HCT116 (cell line): ENCODE measurements at regions not wholly inside any gene's neighbourhood (a gene's known extent, or its start where the extent isn't known, plus 50 kb on each side); places are given as distances from the start of the nearest gene placed in this dataset.

Experiments used
- ATAC-seq: fragments of 200-7000 bp; cut with Tn5 transposase; 2 replicates; pipeline ENCODE4 v1.9.1; 2020; ENCODE audit warnings: mild to moderate bottlenecking, moderate library complexity
- BruUV-seq: library from RNA; stranded (reverse); fragments of 400-500 nt; replicated peaks from 2 replicates; lab custom pipeline; 2021; lab: Mats Ljungman, UMichigan
- CTCF ChIA-PET: fragments of 300-600 bp; sonication (Branson Sonifier 250); formaldehyde crosslinking; loops from one replicate; lab custom pipeline; 2021; ENCODE audit warnings: antibody characterized with exemption; lab: Charles Lee
- POLR2A ChIA-PET: fragments of 300-600, 350-600 bp; sonication (Branson Sonifier 250); formaldehyde crosslinking; loops from one replicate; lab custom pipeline; 2021; ENCODE audit warnings: antibody characterized with exemption; lab: Charles Lee
- RAD21 ChIA-PET, 2 experiments: fragments of 300-600 bp; sonication (Branson Sonifier 250); formaldehyde crosslinking; loops; one replicate each; lab custom pipeline; 2023; ENCODE audit warnings: low total read pairs in 2 of 2; ENCODE audit not compliant: uncharacterized antibody in 2 of 2, unreplicated experiment in 2 of 2, low non-redundant PET in 1 of 2; lab: Charles Lee
- DNase-seq: peaks from one replicate; pipeline ENCODE4 v3.0.0-alpha.2; 2010; ENCODE audit warnings: low read depth, low spot score
- H2AFZ ChIP-seq: fragments of 200-600 bp; shearing (Covaris generic), sonication (generic); 2 replicates; pipeline ENCODE4 v1.6.1; 2017; ENCODE audit warnings: low read depth, mixed run types, mixed read lengths, antibody characterized with exemption, low read length; ENCODE audit not compliant: poor library complexity, severe bottlenecking
- H3K27ac ChIP-seq: 2 replicates; pipeline ENCODE4 v1.5.1; 2012; ENCODE audit warnings: low read depth, low read length
- H3K27me3 ChIP-seq: fragments of 200-600 bp; sonication (generic); 2 replicates; pipeline ENCODE4 v1.6.1; 2016; ENCODE audit warnings: mixed run types, low read length, mixed read lengths; ENCODE audit not compliant: insufficient read depth
- H3K36me3 ChIP-seq, 2 experiments: fragments of 200-500 bp in 1 of 2; fragments of 200-600 bp in 1 of 2; sonication (Bioruptor generic) in 1 of 2; sonication (generic) in 1 of 2; 2 replicates each; pipeline versions ENCODE4 v1.5.1 to v1.6.1; 2014 to 2016; ENCODE audit warnings: low read length in 2 of 2, inconsistent platforms in 1 of 2, mixed read lengths in 1 of 2, mixed run types in 1 of 2; ENCODE audit not compliant: insufficient read depth in 2 of 2, control insufficient read depth in 1 of 2
- H3K4me1 ChIP-seq, 2 experiments: fragments of 200-600 bp in 1 of 2; sonication (generic) in 1 of 2; 2 replicates each; pipeline versions ENCODE4 v1.5.1 to v1.6.1; 2012 to 2017; ENCODE audit warnings: low read length in 2 of 2, inconsistent platforms in 1 of 2, mild to moderate bottlenecking in 1 of 2, mixed read lengths in 1 of 2, mixed run types in 1 of 2, moderate library complexity in 1 of 2; ENCODE audit not compliant: insufficient read depth in 2 of 2, control insufficient read depth in 1 of 2
- H3K4me2 ChIP-seq: fragments of 200-600 bp; sonication (generic); 2 replicates; pipeline ENCODE4 v1.6.1; 2017; ENCODE audit warnings: mixed run types, low read length, mixed read lengths
- H3K4me3 ChIP-seq, 2 experiments: fragments of 200-600 bp in 1 of 2; sonication (generic) in 1 of 2; replicated peaks in 1 of 2; 2 replicates each; pipeline ENCODE4 v1.5.1; 2011 to 2016; ENCODE audit warnings: low read length in 2 of 2, control low read depth in 1 of 2, low read depth in 1 of 2, mild to moderate bottlenecking in 1 of 2, mixed read lengths in 1 of 2, mixed run types in 1 of 2
- H3K79me2 ChIP-seq: fragments of 200-600 bp; sonication (generic); 2 replicates; pipeline ENCODE4 v1.6.1; 2017; ENCODE audit warnings: mild to moderate bottlenecking, mixed run types, low read length, moderate library complexity, mixed read lengths; ENCODE audit not compliant: insufficient read depth
- H3K9ac ChIP-seq: fragments of 200-600 bp; sonication (generic); 2 replicates; pipeline ENCODE4 v1.6.1; 2016; ENCODE audit warnings: low read length, mixed read lengths
- H3K9me2 ChIP-seq: fragments of 200-600 bp; sonication (generic), shearing (Covaris generic); 2 replicates; pipeline ENCODE4 v1.6.1; 2017; ENCODE audit warnings: mixed run types, mild to moderate bottlenecking, moderate library complexity; ENCODE audit not compliant: insufficient read depth
- H3K9me3 ChIP-seq, 2 experiments: fragments of 200-500 bp in 1 of 2; fragments of 200-600 bp in 1 of 2; sonication (Bioruptor generic) in 1 of 2; sonication (generic) in 1 of 2; 2 replicates each; pipeline ENCODE4 v1.6.1; 2014 to 2017; ENCODE audit warnings: low read length in 2 of 2, mixed read lengths in 2 of 2, inconsistent platforms in 1 of 2, low read depth in 1 of 2, mild to moderate bottlenecking in 1 of 2, mixed run types in 1 of 2, moderate library complexity in 1 of 2; ENCODE audit not compliant: control insufficient read depth in 1 of 2, insufficient read depth in 1 of 2
- H4K20me1 ChIP-seq: fragments of 200-600 bp; sonication (generic), shearing (Covaris generic); 2 replicates; pipeline ENCODE4 v1.6.1; 2017; ENCODE audit warnings: mixed run types, mild to moderate bottlenecking, moderate library complexity; ENCODE audit not compliant: insufficient read depth
- CEBPB ChIP-seq: IDR thresholded peaks from 2 replicates; pipeline ENCODE4 v1.6.1; 2012; ENCODE audit warnings: low read depth
- EZH2 ChIP-seq: fragments of 200-600 bp; sonication (generic); IDR thresholded peaks from 2 replicates; pipeline ENCODE4 v1.6.1; 2017; ENCODE audit warnings: antibody characterized with exemption, mixed run types
- FOSL1 ChIP-seq: IDR thresholded peaks from 2 replicates; pipeline ENCODE4 v1.6.1; 2012; ENCODE audit warnings: low read depth
- JUND ChIP-seq: IDR thresholded peaks from 2 replicates; pipeline ENCODE4 v1.6.1; 2012
- RAD21 ChIP-seq: IDR thresholded peaks from 2 replicates; pipeline ENCODE4 v1.6.1; 2012; ENCODE audit warnings: low read depth, mild to moderate bottlenecking
- SP1 ChIP-seq: IDR thresholded peaks from 2 replicates; pipeline ENCODE4 v1.6.1; 2012; ENCODE audit warnings: low read depth
- SRF ChIP-seq: IDR thresholded peaks from 2 replicates; pipeline ENCODE4 v1.6.1; 2012; ENCODE audit warnings: low read depth
- TCF7L2 ChIP-seq: IDR thresholded peaks from 2 replicates; pipeline ENCODE4 v1.7.0; 2011; ENCODE audit warnings: borderline replicate concordance, inconsistent platforms; ENCODE audit not compliant: insufficient read depth, insufficient read length; ENCODE audit errors: extremely low read depth
- YY1 ChIP-seq: IDR thresholded peaks from 2 replicates; pipeline ENCODE4 v1.6.1; 2011; ENCODE audit warnings: low read length, low read depth, moderate library complexity, mild to moderate bottlenecking; ENCODE audit not compliant: insufficient replicate concordance; ENCODE audit errors: extremely low read depth
- ZFX ChIP-seq: fragments of 450-650 bp; IDR thresholded peaks from 2 replicates; pipeline ENCODE4 v1.6.1; 2017
- ZNF274 ChIP-seq: fragments of 200-500 bp; sonication (Bioruptor generic); IDR thresholded peaks from 2 replicates; pipeline ENCODE4 v1.6.1; 2014; ENCODE audit warnings: mild to moderate bottlenecking, low read depth, low read length, inconsistent platforms
- intact Hi-C: fragments of 100-400 bp; cut with micrococcal nuclease; formaldehyde crosslinking; loops from 2 replicates; pipeline ENCODE4 v1.10.0; 2022
- TF ChIP-seq, protein P1 (sequence below): IDR thresholded peaks from 2 replicates; pipeline ENCODE4 v1.6.1; 2012; ENCODE audit warnings: low read depth
- TF ChIP-seq, protein P2 (sequence below), 3 experiments: fragments of 200-600 bp in 1 of 3; sonication (generic) in 1 of 3; IDR thresholded peaks in 2 of 3; conservative IDR thresholded peaks in 1 of 3; 2 replicates each; pipeline ENCODE4 v1.5.1; 2012 to 2017; ENCODE audit warnings: low read depth in 2 of 3, low read length in 2 of 3, antibody characterized with exemption in 1 of 3, borderline replicate concordance in 1 of 3, control low read depth in 1 of 3, mild to moderate bottlenecking in 1 of 3, mixed read lengths in 1 of 3, mixed run types in 1 of 3, moderate library complexity in 1 of 3; ENCODE audit not compliant: insufficient read depth in 1 of 3
- TF ChIP-seq, protein P3 (sequence below): IDR thresholded peaks from 2 replicates; pipeline ENCODE4 v1.6.1; 2012

DNA sequence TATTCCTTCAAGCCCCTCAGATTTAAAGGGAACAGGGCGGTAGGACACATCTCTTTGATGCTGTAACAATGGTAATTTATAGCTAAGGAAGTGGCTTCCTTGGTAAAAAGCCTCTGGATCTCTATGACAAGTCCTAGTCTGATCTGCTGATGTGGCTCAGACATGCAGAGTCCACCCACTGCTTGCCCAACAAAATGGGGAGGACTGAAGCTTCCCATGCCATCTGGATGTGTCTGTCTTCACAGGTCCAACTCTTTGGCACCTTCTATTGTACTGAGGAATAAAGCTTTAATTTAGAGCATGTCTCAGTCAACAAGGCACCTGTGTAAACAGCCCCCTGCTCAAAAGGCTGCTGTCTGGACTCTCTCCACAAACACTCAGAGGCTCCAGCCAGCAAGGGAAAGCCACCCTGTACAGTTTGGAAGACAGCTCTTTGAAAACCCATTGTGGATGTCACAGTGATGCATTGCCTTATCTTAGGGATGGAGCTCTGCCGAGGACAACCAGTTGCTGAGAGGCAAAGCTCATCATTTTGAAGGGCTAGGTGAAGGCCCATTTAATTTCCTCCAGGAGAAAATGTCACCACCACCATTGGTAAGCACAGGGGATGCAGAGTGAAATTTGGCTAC, 348.6 kb upstream of the GRM7 start:
- TF ChIP-seq, protein P1, sequence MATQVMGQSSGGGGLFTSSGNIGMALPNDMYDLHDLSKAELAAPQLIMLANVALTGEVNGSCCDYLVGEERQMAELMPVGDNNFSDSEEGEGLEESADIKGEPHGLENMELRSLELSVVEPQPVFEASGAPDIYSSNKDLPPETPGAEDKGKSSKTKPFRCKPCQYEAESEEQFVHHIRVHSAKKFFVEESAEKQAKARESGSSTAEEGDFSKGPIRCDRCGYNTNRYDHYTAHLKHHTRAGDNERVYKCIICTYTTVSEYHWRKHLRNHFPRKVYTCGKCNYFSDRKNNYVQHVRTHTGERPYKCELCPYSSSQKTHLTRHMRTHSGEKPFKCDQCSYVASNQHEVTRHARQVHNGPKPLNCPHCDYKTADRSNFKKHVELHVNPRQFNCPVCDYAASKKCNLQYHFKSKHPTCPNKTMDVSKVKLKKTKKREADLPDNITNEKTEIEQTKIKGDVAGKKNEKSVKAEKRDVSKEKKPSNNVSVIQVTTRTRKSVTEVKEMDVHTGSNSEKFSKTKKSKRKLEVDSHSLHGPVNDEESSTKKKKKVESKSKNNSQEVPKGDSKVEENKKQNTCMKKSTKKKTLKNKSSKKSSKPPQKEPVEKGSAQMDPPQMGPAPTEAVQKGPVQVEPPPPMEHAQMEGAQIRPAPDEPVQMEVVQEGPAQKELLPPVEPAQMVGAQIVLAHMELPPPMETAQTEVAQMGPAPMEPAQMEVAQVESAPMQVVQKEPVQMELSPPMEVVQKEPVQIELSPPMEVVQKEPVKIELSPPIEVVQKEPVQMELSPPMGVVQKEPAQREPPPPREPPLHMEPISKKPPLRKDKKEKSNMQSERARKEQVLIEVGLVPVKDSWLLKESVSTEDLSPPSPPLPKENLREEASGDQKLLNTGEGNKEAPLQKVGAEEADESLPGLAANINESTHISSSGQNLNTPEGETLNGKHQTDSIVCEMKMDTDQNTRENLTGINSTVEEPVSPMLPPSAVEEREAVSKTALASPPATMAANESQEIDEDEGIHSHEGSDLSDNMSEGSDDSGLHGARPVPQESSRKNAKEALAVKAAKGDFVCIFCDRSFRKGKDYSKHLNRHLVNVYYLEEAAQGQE: no peak
- TF ChIP-seq, protein P2, sequence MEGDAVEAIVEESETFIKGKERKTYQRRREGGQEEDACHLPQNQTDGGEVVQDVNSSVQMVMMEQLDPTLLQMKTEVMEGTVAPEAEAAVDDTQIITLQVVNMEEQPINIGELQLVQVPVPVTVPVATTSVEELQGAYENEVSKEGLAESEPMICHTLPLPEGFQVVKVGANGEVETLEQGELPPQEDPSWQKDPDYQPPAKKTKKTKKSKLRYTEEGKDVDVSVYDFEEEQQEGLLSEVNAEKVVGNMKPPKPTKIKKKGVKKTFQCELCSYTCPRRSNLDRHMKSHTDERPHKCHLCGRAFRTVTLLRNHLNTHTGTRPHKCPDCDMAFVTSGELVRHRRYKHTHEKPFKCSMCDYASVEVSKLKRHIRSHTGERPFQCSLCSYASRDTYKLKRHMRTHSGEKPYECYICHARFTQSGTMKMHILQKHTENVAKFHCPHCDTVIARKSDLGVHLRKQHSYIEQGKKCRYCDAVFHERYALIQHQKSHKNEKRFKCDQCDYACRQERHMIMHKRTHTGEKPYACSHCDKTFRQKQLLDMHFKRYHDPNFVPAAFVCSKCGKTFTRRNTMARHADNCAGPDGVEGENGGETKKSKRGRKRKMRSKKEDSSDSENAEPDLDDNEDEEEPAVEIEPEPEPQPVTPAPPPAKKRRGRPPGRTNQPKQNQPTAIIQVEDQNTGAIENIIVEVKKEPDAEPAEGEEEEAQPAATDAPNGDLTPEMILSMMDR (IDR thresholded peaks at IDR 0.05 in 2 of 3, conservative IDR thresholded peaks at IDR 0.05 in 1 of 3; ENCODE audit: borderline replicate concordance in 1 of 3, insufficient read depth in 1 of 3, low read depth in 2 of 3, low read length in 2 of 3): no peak
- no peak for TF ChIP-seq CEBPB
- no peak for TF ChIP-seq SRF
- TF ChIP-seq EZH2: no peak
- TF ChIP-seq FOSL1: no peak
- TF ChIP-seq YY1: no peak
- no peak for TF ChIP-seq JUND
- TF ChIP-seq ZNF274: no peak
- TF ChIP-seq, protein P3, sequence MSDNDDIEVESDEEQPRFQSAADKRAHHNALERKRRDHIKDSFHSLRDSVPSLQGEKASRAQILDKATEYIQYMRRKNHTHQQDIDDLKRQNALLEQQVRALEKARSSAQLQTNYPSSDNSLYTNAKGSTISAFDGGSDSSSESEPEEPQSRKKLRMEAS: no peak
- TF ChIP-seq ZFX: no peak
- TF ChIP-seq SP1: no peak
- no peak for TF ChIP-seq TCF7L2
- no peak for TF ChIP-seq RAD21
- TF ChIP-seq, all 23 proteins: peak for 0
- no peaks in the 10 kb centered on the region for H4K20me1 ChIP-seq
- H3K27me3 ChIP-seq: no peaks in the 10 kb centered on the region
- no TSS peak for BruUV-seq
- H3K4me1 ChIP-seq: no peaks in the 10 kb centered on the region
- H3K4me2 ChIP-seq: no peak overlapping the region
- DNase-seq: no peak
- no peak overlapping the region for H2AFZ ChIP-seq
- no peaks in the 10 kb centered on the region for H3K36me3 ChIP-seq
- ChIA-PET CTCF (no interaction called here), POLR2A (no interaction called here), RAD21 (no interaction called here)
- no peak overlapping the region for H3K4me3 ChIP-seq
- intact Hi-C loops: no loop called here
- no peak overlapping the region for H3K9ac ChIP-seq
- no peak for ATAC-seq
- H3K9me2 ChIP-seq: no peaks in the 10 kb centered on the region
- no peaks in the 10 kb centered on the region for H3K9me3 ChIP-seq
- H3K79me2 ChIP-seq: no peaks in the 10 kb centered on the region
- H3K27ac ChIP-seq: no peak overlapping the region
